ENCODE measurements at regions not wholly inside any gene's neighbourhood (a gene's known extent, or its start where the extent isn't known, plus 50 kb on each side); places are given as distances from the start of the nearest gene placed in this dataset.
A peak's percentile ranks its signal among the peaks of the same experiment; 100 is the strongest.

- TF ChIP-seq CTCF (IDR thresholded peaks at IDR 0.05) (no peak), POLR2A (IDR thresholded peaks at IDR 0.05) (no peak), POLR2AphosphoS5 (IDR thresholded peaks at IDR 0.05) (peak in 1 of 2 donors; percentile 27)
Observed at GRCh38 chr4:54554339-54554990, 103.3 kb upstream of the KIT start.

Data from upper lobe of left lung (tissue), 4 donors.